Islet of Langerhans (tissue), 1 donor: ENCODE measurements at regions not wholly inside any gene's neighbourhood (a gene's known extent, or its start where the extent isn't known, plus 50 kb on each side); places are given as distances from the start of the nearest gene placed in this dataset.
"Not testable (repeated sequence)": the region's sequence is repeated elsewhere in the genome, so short reads cannot be mapped to it uniquely, and the experiment has no call there.

Experiments
- FAIRE-seq: peaks from one replicate; lab custom pipeline; 2011; peaks lifted over from hg19 to GRCh38; lab: Jason Lieb, UNC

DNA sequence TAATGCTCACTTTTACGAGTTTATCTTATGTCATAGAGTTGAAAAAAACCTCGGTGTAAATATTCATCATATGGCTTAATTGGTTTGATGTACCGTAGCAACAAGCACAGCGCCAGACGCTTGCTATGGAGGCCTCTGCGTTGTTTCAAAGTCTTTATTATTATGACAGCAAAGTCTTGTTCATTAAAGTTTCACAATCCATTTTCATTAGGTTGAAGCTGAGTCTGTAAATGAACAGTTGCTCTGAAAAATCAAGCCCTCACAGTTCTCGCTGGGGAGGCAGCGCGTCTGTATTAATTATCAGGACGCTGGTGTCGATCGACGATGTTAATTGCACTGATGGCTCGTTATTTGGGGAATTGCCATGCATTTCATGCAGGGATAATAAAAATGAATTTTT lies 185.6 kb downstream of the INSC start:
- FAIRE-seq, result no peak

DNA sequence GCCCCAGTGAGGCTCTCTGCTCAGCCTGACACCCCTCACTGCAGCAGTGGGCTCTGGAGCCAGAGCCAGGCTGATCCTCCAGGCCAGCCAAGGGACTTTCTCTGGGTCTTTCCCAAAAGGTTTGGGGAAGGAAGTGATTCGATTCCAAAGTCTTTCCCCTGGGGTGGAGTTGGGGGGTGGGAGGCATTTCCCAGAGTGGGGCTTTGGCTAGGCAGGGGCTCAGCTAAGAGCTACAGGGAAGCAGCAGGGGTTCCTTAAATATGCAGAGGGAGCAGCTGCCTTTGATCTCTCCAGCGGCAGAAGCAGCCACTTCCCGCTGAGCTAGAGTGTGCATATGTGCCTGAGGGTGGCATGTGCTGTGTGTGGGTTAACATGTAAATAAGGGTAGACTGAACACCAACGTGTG lies 192.9 kb downstream of the INSC start:
- no peak for FAIRE-seq

DNA sequence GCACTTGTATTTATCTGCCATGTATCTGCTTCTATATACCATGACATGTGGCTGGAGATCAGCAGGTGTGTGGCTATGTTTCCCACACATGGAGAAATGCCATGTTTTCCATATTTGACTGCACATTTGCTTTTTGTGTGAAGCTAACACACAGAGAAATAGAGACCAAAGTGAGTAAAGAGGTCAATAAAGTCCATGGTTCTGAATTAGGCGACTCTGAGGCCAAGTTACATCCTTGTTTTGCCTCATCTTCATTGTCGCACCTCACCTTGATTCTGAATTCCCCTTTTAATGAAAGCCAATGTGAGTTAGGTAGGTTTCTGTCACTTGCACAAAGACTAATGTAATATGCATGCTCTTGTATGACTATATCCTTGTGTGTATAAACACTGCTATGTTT lies 194.1 kb downstream of the INSC start:
- FAIRE-seq, result no peak

DNA sequence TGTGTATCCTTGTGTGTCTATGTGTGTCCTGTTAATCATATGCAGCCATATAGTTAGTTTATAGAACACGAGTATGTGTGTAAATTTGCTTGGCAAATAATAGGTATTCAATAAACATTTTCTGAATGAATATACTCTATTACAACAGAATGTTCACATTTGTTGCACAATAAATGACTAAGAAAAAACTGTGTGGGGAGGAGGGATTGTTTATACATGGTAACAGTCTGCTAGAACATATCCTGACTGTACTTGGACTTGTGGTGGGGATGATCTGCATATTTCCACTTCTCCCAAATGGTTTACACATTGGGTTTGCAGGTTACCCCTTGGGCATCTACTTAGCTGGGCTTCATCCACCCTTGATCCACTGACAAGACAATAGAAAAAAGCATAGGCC lies 194.6 kb downstream of the INSC start:
- no peak for FAIRE-seq

DNA sequence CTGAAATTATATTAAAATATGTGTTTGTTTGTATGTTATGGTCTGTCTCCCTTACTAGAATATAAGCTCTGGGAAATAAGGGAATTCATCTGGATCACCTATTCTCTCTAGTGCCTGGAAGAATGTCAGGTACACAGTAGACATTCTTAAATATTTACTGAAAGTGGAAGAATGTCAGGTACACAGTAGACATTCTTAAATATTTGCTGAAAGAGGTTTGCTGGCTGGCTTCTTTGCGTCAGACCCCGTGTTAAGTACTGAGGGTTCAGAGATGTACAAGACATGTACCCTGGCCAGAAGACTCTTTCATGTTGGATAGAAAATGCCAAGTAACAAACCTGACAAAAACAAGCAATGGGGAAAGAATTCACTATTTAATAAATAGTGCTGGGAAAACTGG lies 199.1 kb downstream of the INSC start:
- no peak for FAIRE-seq

DNA sequence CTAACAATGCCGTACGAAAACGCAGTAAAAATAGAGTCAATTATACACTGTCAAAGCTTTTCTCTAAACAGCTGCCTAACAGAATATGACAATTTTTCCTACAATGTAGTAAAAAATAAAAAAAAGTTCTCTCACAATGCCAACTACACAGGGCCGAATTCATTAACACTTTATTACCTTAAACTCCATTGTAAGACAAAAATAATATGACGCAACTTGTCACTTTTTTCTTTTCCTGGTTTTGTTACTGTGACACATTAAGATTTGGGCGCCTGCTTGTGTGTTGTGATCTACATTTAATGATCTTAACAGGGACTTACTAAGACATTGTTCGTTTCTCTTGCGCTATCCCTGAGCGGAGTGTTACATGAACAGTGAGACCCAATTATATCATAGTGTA lies 204.1 kb downstream of the INSC start:
- FAIRE-seq, result no peak

DNA sequence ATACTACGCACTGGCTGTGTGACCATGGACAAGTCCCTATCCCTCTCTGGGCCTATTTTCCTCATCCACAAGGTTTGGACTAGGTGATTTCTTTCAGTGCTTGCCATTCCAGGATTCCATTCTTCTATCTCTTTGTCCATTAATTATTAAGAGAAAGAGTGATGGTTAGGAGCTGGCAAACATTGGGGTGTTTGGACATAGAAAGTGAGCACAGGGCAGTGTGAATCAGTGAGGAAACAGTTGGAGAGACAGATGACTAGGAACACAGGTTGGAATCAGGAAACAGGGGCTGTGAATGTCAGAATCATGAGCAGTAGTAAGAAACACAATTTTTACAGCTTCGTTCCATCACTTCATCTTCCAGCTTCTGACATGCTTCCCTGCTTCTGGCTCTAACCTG lies 211.8 kb downstream of the INSC start:
- FAIRE-seq, result no peak

DNA sequence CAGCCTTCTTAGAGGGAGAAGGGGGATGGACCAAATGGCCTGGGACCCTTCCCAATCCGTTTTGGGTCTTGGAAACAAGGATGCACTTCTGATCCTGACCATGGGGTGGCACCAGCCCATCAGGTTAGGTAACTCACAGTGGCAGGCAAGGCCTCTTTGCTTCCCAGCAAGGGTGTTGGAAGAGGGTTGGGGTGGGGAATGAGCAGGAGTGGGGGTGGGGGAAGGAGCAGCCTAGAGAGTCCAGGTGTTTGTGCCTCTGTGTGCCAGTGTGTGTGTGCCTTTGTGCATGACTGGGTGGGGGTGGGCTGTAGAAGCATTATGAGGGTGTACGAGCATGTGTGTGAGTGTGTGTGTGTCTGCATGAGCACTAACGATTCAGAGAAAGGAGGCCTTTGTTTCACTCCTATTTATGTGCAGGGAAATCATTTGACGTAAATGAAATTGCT lies 213.1 kb downstream of the INSC start:
- no peak for FAIRE-seq

DNA sequence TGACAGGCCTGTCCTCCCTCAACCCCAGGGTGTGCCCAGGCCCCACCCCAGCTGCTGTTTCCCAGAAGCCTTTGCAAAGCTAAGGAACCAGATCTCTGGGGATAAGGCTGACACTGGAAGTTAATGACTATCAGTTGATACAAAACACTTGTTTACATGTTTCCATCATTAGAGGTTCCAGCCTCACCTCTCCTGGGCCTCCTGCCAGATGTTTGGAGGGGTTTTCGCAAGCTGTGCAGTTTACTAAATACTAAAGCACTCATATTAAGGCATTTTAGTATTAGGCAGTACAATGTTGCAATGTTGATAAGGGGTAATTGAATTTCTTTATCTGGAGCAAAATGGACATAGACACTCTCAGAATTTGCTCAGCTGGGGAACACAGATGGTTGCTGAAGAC lies 218.7 kb downstream of the INSC start:
- FAIRE-seq, result no peak

DNA sequence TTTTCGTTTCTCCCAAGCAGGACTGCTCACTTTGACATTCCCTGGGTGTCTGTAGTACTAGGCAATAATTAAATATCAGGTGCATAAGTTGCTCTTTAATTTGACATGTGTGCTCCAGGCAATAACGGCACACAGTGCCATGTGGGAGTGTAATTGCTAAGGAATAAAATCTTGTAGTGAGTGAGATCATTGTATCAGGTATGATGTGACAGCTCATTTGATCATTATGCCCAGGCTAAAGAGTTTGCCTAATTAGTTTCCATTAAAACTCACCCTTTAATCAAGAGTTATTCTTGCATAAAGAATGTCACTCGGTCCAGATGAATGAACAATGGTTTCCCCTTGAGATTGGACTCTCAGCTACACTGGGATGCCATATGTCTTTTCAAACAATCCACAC lies 220.0 kb downstream of the INSC start:
- no peak for FAIRE-seq

DNA sequence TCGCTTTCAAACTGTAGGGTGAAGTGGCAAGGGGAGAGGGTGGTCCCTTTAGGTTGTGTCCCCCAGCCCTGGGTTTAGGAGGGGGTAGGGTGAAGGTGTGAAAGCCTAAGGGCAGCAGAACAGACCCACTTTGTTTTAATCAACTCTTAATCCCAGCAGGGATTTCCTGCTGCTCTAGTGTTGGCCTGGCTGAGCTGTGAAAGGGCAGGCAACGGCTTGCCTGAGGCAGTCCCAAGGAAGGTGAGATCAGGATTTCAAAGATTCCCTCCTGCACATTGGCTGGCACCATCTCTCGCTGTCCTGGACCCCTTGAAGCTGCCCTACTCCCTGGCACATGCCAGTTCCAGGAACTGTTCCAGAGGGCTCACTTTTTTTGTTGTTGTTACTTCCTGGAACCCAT lies 221.3 kb downstream of the INSC start:
- FAIRE-seq, result no peak

DNA sequence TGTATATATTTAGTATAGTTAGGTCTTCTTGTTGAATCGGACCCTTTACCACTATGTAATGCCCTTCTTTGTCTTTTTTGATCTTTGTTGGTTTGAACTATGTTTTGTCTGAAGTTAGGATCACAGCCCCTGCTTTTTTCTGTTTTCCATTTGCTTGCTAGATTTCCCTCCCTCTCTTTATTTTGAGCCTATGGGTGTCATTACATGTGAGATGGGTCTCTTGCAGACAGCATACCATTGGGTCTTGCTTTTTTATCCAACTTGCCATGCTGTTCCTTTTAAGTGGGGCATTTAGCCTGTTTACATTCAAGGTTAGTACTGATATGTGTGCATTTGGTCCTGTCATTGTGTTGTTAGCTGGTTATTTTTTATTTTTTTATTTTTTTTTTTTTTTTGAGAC lies 224.6 kb downstream of the INSC start:
- no peak for FAIRE-seq

DNA sequence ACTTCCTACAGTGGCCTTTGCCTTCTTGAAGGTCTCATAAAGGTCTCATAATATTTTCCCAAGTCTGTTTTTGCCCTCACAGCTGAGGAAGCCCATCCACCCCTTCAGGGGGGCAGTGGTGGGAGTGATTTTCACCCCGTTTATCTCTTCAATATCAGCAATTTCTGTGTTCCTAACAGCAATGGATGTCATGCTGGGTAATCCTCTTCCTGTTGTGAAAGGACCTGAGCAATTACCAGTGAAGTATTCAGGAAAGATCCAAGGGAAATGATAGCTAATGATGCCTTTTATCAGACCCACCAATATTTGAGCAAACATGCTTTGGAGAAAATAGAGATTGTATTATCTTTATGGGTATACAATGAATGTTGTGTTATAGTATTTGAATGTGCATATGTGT lies 226.9 kb downstream of the INSC start:
- FAIRE-seq, result no peak

DNA sequence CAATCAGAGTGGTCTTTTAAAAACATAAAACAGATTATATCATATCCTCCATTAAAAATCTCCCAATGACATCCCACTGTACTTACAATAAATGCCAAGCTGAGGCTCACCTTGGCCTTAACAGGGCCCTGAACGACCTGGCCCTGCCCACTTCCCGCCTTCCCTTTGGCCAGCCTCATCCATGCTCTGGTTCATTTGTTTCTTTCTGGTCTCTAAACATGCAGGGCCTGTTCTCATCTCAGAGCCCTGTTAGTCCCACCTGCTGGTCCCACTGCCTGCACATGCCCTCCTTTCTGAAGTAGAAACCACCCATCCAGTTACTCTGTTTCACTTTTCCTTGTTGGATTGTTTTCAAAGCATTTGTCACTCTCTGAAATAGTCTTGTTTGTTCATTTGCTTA lies 227.4 kb downstream of the INSC start:
- FAIRE-seq, result no peak

DNA sequence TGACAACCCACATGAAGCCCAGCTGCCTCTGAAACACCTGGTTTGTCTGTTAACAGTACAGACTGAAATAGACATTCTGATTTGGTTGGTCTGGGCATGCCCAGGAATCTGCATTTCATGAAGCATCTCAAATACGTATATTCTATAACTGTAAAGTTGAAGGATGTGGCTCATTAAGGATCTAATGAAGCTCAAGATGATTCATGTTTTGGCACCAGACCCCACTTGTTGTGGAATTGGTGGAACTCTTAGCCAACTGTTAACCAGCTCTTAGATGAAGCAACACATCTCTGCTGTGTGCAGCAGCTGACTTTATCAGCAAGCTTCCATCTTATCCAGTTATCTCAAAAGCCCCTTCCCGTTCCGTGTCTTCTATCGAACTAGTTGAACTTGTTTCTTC lies 232.2 kb downstream of the INSC start:
- FAIRE-seq, result no peak

DNA sequence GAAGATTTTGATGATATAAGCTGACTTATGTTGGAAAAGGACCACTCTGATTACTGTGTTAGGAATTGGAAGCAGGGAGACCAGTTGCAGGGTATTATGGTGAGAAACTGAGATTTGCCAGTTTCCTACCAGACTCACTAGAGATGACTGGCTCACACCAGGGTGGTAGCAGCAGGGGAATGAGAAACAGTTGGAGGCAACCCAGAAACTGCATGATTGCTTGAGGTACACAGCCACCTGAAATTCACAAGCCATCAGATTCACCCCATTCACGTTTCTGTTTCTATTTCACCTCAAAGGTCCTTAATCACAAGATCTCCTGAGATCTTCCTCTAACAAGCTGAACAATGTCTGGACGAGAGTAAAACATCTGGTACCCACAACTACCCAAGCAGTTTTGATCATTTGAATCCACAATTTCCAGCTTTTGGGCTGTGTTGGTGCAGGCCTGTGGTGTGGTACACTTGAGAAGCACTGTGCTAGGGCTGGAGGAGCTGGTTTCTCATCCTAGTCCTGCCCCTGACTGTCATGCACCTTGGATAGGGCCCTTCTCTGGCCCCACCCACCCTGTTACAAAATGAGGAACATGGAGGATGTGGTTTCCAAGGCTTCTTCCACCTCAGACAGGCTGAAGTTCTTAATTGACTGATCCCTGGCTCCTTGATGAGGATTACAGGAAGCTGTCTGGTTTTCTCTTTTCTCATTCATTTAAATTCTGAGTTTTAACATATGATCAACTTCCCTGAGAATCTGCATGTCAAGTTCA lies 233.4 kb downstream of the INSC start:
- no peak for FAIRE-seq

DNA sequence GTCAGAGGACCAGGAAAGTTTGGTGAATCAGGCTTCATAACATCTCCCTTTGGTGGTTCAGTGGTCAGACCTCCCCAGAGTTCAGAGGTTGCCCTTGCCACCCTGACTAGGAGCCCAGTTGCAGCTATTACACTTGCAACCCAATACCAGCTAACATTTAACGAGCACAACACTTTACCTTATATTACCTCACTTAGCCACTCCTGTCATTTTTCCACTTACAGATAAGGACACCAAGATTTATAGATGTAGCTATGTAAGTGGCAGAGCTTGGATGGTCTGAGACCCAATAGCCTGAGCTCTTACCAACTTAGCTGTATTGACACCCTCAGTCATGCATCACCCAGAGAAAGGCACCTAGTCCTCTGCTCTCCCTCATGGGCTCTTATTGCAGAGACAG lies 234.7 kb downstream of the INSC start:
- FAIRE-seq, result no peak

DNA sequence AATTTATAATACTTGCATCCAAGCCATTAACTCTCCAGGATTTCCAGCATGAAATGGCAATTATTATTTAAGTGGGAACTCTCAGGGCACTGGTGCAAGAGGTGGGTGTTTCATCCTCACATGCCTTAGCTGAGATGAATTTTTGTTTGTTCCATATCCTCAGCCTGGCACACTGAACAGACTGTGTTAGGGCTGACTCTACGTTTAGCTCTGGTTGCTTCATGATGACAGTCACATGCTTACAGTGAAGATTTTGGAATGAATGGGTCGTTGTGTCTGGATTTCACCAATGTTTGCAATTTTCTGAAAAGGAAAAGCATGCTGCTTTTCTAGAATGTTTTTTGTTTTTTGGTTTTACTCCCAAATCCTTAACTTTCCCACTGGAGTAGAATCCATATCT lies 246.6 kb downstream of the INSC start:
- FAIRE-seq, result no peak

DNA sequence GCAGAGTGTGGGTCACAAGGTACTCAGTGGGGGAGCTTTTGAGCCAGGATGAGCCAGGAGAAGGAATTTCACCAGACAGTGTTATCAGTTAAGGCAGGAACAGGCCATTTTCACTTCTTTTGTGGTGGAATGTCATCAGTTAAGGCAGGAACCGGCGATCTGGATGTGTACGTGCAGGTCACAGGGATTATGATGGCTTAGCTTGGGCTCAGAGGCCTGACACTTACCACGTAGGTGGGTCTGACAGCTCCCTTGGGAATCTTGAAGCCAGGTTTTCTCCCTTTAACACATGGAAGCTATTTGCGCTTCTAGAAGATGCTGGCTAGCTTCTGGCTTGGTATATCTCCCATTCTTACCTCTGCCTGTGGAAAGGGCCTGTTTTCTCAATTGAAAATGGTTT lies 250.6 kb downstream of the INSC start:
- not testable (repeated sequence) for FAIRE-seq

DNA sequence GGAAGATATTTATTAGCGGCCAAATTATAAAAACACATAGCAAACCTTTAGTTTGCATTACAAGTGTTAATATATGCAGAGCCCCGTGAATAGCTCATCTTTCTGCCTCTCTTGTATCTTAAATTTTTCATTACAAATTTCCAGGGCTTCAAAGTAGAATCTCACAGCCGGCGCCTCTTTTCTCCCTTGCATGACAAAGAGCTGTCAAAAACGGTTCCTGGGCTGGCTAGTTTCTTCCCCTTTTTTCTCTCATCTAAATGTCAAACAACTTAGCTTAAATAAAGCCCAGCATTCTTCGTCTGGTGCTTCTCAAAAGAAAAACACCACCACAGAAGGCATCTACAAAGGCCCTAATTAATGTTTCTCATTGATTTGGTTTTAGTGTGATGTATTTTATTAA lies 253.0 kb downstream of the INSC start:
- FAIRE-seq, result no peak

DNA sequence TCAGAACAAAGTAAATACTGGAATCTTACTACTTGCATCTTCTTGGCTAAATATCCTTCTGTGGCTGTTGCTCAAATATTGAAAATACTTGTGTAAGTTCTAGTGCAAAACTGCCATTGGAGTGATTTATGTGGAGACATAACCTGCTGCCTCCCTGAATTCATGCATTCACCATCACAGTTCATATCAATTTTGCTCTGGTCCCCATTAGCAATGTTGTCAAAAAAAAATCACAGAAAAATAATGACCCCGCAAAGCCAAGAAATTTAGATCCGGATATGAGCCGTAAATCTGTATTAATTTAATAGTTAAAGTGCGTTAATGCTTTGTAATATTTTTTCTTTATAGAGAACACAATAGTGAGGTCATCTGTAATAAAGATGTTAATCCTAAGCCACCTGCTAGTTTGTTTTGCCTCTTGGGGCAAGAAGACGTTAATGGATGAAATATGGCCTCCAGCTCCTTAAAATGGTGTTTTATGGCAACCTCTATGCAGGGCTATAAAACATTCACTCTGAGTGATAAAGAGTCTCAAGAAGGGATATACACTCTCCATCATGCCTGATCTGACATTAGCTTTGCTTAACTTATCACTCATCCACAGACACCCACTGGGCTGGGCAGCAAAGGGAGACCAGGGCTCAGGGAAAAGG lies 255.9 kb downstream of the INSC start:
- FAIRE-seq, result no peak

DNA sequence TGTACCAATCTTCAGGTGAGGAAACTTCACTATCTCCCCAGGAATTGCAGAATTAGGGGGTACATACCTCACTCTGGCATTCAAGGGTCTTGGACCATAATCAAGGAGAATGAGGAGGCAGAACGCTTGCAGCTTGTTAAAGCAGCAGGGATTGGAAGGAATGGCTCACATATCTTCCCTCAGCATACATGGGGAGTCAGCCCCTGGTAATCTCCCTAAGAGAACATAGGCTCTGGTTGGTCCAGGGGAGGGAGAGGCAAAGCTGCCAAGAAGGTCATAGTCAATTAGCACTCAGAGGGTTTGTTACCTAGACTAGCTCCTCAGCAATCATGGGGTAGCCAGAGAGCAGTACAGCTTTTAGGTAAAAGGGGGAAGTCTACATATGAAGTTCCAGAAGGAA lies 256.8 kb downstream of the INSC start:
- FAIRE-seq, result no peak

DNA sequence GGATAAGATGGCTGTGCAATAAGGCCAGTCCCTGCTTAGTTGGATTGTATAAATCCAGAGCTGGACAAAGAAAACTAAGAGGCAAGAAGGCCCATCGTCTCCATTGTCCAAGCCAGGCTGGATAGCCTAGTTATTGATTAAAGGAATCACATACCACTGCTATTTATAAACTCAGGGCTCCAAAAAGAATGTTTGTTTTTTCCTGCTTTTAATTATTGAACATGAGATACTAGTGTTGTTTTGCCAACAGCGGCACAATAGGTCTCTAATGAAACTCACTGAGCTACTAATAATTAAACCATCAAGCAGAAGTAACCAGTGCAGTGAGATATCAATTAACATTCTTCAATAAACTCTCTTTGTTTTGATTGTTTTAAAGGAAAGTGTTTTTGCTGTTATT lies 259.7 kb downstream of the INSC start:
- no peak for FAIRE-seq

DNA sequence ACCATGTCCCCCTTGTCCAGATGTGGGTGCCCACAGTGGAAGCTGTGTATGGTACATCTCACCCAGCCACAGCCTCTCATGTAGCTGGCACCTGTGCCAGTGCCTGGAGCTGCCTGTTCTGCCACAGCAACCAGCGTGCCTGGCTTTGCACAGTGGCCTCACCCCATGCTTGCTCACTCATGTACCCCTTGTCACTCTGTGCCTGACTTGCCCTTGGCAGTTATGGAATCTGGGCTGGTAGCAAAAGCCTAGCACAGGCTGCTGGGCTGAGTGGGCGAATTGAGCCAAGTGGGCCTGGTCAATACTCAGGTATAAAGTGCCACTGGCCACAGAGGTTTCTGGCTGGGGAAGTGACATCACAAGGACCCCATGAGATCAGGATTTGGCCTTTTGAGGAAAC lies 264.2 kb downstream of the INSC start:
- FAIRE-seq, result no peak
